Esophagus mucosa (tissue), 1 donor: ENCODE measurements at regions not wholly inside any gene's neighbourhood (a gene's known extent, or its start where the extent isn't known, plus 50 kb on each side); places are given as distances from the start of the nearest gene placed in this dataset.
A peak's percentile ranks its signal among the peaks of the same experiment; 100 is the strongest.

ENCODE experiments used
- ATAC-seq: fragments of 200-7000 bp; cut with Tn5 transposase; one replicate; pipeline ENCODE4 v1.9.1; 2020
- donor health status: DM: yes; HTN: yes; CAD: no.

DNA sequence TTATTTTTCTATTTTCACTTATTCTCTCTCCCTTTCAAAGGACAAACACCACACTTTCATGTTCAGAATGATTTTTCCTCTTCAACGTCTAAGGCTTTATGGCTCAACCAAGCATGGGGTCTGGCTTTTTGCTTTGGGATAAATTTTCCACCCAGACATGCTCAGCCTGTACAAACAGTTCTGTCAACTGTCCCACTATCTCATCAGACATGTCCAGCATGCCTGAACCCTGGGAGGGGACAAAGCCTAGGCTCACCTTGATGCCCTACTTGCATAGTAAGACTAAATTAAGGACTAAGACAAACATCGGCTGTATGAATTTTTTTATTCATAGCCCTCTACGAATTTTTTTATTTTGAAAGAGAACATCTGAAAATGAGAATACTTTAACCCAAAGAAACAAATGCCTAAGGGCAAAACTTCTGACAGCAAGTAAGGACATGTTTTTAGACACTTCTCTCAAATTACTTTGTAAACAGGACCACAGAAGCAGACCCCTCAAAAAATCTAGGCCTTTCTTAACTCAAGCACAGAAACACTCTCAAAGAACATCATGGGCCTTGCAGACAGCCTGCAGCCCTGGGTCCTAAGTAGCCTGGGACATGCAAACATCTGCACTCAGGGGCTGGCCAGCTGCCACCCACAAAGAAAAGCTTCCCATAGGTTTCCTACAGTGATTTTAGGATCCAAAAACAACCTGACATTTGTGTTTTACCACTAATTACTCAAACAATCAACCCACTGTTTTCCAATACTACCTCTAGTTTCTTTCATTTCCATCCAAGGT, 72.3 kb upstream of the PALMD start:
- no peak for ATAC-seq

DNA sequence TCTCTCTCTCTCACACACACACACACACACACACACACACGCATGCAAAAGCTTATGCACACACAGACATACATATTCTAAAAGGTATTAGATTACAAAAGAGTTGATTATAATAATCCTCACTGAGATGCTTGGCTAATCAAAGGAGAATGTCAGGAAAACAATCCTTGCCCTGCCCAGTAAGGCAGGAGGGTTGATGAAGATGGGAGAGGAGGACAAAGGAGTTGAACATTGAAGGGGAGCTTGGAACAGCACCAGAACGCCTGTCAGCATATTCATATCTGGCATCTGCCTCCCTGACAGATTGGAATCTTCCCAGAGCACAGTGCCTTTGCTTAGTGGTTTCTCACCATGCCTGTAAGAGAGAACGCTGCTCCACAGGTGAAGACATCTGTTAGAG, 68.6 kb upstream of the PALMD start:
- no peak for ATAC-seq

DNA sequence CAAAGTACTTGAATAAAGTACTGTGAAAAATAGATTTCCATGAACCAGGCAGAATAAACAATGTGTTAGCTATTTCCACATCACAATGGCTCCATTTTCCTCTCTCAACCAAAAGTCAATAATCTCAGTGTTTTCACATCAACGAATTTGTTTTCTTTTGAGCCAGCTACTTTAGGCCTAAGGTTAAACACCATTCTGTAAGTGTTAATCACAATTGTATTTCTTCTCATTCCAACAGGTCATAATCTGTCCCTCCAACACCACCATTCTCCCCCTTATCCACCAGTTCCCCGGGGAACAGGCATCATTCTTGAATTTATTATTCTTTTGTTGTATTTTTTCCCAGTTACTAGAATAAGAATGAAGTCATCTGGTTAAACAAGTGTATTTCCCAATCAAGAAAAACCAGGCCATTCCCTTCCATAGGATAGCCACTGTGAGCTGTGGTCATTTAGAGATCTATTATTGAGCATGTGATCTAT, 66.2 kb upstream of the PALMD start:
- ATAC-seq: no peak

DNA sequence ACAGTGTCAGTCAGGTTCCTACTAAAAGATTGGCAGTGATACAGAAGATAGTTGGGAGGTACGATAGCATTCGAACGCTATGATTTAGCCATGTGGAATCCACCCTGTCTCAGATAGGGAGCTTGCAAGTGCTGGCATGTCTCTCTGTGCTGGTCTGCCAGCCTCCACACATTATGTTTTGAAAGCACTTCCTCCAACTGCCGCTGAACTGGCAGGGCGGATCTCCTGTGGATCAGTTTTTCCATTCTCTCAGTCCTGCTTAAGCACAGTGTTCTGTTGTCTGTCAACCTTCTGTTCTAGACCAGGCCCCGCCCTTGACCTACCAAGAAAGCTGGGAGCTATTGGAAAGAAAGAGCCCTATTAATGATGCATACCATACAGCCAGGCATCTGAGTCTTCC, 65.5 kb upstream of the PALMD start:
- ATAC-seq: peak; percentile 99

DNA sequence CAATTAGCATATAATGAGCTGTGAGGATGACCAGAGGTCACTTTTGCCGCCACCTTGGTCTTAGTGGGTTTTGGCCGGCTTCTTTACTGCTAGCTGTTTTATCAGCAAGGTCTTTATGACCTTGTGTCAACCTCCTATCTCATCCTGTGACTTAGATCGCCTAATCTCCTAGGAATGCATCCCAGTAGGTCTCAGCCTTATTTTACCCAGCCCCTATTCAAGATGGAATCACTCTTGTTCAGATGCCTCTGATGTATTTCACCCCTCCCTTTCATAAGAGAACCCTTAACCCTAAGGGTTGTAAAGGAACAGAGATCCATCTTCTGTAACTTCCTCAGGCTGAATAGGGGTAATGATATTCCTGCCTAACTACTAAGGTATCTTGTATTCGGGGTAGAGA, 58.9 kb upstream of the PALMD start:
- no peak for ATAC-seq

DNA sequence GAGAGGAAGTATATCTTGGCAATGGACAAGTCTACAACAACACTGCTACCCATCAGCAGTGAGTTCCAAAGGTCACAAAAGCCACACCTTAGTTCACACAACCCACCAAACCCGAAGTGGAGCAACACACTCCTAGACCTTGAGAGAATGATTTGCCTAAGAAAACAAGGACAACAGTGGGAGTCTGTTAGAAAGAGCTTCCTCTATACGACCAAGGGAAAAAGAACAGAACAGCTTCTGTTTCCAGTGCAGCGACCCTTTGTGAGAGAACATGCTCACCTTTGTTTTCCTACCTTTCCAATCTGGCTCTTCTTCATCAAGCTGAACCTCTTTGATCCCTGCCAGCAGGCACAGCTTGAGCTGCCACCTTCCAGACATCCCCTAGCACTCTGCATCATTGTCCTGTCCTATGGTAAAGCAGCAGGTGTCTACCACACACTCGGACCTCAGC, 56.7 kb upstream of the PALMD start:
- peak; percentile 45 for ATAC-seq

DNA sequence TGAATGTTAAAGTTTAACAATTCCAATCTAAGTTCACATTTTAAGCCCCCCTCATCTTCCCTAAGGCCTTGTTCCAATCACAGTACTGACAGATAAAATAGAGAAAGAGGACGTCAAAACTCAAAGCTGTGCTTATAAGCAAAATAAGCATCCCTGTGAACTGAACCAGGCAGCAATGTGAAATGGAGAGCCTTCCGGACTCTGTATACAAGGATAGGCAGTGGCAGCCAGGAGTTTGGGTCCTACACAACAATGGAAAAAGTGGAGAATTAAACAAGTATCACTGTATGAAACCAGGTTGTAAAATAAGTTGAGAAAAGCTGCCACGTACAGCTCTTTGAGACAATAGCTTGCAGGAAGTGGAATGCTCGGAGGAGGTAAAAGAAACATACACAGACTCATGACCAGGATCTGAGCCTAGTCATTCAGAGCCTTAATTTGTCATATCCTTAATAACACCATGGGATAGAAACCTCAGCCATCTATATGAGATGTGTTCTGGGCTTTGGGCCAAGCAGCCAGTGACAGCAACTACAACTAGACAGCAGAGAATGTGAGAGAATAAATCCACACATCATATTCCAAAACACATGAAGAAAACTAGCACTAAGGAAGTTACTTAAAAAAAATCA, 55.2 kb upstream of the PALMD start:
- ATAC-seq: peak; percentile 77

DNA sequence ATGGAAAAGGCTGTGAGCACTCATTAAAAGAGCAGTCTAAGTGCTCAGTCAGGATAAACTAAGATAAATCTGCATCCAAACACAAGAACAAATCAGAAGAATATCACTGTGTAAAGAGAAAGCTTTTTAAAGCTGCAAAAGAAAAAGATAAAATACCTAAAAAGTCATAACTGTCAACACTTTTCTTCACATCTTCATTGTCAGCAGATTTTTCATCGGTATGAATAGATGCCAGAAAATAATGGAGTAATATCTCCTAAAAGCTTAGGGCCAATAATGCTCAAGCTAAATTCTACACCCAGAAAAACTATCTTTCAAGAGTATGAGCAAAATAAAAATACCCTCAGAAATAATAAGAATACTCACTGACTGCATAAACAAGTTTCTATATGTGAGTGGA, 54.0 kb upstream of the PALMD start:
- ATAC-seq: no peak

DNA sequence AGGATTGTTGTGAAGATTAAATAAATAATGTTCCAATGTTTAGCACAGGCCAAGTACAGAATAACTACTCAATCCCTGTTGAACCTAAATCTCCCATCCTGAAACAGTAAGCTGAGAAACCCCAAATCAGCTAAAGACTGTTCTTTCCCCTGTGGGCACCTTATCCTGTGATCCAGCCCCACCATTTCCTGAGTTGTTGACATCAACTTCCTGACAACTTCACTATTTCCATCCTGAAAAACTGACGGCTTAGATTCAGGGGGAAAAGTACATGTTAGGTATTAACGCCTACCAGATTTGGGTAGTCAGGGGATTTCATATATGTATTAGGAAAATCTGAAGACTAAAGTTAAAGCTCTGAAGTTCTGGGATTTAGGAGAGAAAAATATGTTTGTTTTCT, 51.7 kb upstream of the PALMD start:
- ATAC-seq: no peak

DNA sequence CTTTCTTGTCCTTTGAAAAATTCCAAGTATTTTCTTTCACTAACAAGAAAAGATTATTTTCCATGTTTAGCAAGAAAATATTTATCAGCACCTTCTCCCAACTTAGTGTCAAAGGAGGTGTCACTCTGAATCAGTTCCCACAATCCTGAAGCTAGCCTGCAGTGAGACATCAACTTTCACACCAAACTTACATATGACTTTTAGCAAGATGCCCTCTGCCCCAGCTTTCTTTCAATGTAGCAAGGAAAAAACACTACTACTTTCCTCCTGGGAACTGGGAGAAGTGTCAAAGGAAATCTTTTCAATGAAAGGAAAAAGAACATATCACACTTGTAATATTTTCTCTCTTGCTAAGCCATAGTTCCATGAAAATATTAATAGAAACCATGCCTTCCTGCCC, 50.9 kb upstream of the PALMD start:
- no peak for ATAC-seq

DNA sequence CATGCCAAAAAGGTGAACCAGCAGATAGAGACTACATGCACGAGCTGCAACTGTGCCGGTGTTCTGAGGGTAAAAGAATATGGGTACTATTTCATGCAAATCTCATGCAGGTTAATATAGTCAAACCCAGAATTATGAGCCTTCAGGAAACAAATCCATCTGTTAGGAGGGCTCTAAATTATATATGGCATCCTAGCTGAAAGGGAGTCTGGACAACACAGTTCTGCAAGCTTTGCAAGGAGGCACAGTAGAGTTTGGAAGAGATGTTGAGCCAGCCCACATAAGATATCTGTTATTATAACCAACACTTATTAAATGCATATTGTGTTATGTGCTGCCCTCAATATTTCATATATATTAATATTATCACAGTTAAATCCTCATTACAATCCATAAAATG, 50.5 kb upstream of the PALMD start:
- no peak for ATAC-seq
